ENCODE measurements at regions not wholly inside any gene's neighbourhood (a gene's known extent, or its start where the extent isn't known, plus 50 kb on each side); places are given as distances from the start of the nearest gene placed in this dataset.

DNA sequence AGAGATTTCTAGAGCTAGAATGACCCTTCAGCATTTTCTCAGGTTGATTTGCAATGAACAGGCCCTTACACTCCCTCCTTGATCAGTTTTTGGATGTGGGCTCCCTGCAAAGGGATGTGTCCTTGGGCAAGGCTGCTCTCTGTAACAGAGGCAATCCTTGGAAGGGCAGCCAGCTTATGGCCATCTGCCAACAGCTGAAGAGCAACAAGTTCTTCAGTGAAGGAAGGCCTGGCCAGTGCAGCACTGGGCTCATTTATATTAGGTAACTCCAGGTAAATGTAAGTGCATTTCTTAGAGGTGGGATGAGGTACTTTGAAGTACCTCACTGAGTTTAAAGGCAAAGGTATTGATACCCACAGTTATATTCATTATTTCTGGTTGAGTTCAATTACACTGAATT, 114.3 kb upstream of the KCNJ16 start:
- Histone ChIP-seq H3K4me3 (no peak overlapping the region), H3K4me1 (replicated peaks in 1 of 2; ENCODE audit: control insufficient read depth in 2 of 2, insufficient read depth in 2 of 2, low read length in 2 of 2) (no peaks in the 10 kb centered on the region; a peak in 1 of 5 replicates), H3K4me2 (ENCODE audit: insufficient read depth, low read length) (no peak overlapping the region), H3K79me2 (ENCODE audit: control insufficient read depth, insufficient read depth, low read length) (no peaks in the 10 kb centered on the region), H3K9me1 (ENCODE audit: control insufficient read depth, insufficient read depth, low read length) (no peaks in the 10 kb centered on the region), H4K20me1 (replicated peaks; ENCODE audit: control insufficient read depth, insufficient read depth, low read length) (no peaks in the 10 kb centered on the region), H3K9ac (ENCODE audit: insufficient read depth in 1 of 2, low read depth in 2 of 2, low read length in 2 of 2) (no peak overlapping the region), H2AFZ (ENCODE audit: low read depth, low read length) (no peak overlapping the region), H3K9me3 (replicated peaks; ENCODE audit: control insufficient read depth, insufficient read depth, low read depth, low read length) (no peaks in the 10 kb centered on the region; the same call in 1 of the 2 replicates), H3K27me3 (ENCODE audit: control insufficient read depth in 2 of 2, insufficient read depth in 2 of 2, low read length in 2 of 2) (no peaks in the 10 kb centered on the region), H3K27ac (ENCODE audit: extremely low read depth, low read depth, low read length) (no peak overlapping the region), H3K36me3 (ENCODE audit: control insufficient read depth, insufficient read depth, low read length) (no peaks in the 10 kb centered on the region)
- no peak for ATAC-seq
- no peak for FAIRE-seq
- BruUV-seq (replicated peaks): no TSS peak
- intact Hi-C loops (cut with micrococcal nuclease): no loop called here
- in situ Hi-C loops (cut with MboI): no loop called here
- ChIA-PET POLR2A (interaction anchor here (1.3 kb wide), 1 partner anchor 11 kb away, joined by 3 read pairs; no protein-coding TSS in a partner anchor), CTCF (ENCODE audit: low intra/inter-chr PET ratio) (no interaction called here)
- no peak for DNase-seq (ENCODE audit: extremely low read depth in 1 of 4, low spot score in 3 of 4)
- no peak for TF ChIP-seq HDAC8 (tag; IDR thresholded peaks at IDR 0.05)
- TF ChIP-seq, protein P1, sequence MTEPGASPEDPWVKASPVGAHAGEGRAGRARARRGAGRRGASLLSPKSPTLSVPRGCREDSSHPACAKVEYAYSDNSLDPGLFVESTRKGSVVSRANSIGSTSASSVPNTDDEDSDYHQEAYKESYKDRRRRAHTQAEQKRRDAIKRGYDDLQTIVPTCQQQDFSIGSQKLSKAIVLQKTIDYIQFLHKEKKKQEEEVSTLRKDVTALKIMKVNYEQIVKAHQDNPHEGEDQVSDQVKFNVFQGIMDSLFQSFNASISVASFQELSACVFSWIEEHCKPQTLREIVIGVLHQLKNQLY (CRISPR knock-in tag; conservative IDR thresholded peaks at IDR 0.05): no peak
- TF ChIP-seq ZNF589 (CRISPR knock-in tag; IDR thresholded peaks at IDR 0.05; ENCODE audit: low read depth): no peak
- TF ChIP-seq RBM39 (optimal IDR thresholded peaks at IDR 0.05; ENCODE audit: low read depth, low read length): no peak
- TF ChIP-seq CEBPG (CRISPR knock-in tag; IDR thresholded peaks at IDR 0.05): no peak
- TF ChIP-seq CEBPG (tag; conservative IDR thresholded peaks at IDR 0.05 in 1 of 2, IDR thresholded peaks at IDR 0.05 in 1 of 2): no peak
- TF ChIP-seq CHD4 (IDR thresholded peaks at IDR 0.05; ENCODE audit: insufficient read depth, insufficient replicate concordance, low read depth, low read length, poor library complexity, severe bottlenecking): no peak
- no peak for TF ChIP-seq GATA2 (CRISPR knock-in tag; IDR thresholded peaks at IDR 0.05)
- no peak for TF ChIP-seq CAMTA2 (CRISPR knock-in tag; conservative IDR thresholded peaks at IDR 0.05)
- TF ChIP-seq ZFP1 (CRISPR knock-in tag; IDR thresholded peaks at IDR 0.05): no peak

All from K562 (cell line).